ENCODE measurements at regions not wholly inside any gene's neighbourhood (a gene's known extent, or its start where the extent isn't known, plus 50 kb on each side); places are given as distances from the start of the nearest gene placed in this dataset.

DNA sequence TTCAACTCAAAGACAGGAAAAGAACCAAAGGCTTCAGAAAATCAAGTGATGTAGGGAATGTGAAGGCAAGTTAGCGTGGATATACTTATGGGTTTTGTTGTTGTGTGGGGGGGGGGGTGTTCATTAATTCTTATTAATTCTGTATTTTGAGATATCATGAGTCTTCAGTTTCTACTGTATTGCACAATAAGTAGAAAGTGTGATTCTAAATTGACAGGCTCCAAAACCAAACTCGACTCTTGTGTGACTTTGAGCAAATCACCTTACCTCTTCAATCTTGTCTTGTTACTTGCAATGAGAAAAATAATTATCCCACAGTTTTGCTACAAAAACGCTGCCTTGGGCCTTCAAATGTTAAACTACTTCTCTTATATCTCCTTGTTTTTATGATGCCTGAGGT is 453.9 kb upstream of the GOT2 start:
- DNase-seq, result no peak

DNA sequence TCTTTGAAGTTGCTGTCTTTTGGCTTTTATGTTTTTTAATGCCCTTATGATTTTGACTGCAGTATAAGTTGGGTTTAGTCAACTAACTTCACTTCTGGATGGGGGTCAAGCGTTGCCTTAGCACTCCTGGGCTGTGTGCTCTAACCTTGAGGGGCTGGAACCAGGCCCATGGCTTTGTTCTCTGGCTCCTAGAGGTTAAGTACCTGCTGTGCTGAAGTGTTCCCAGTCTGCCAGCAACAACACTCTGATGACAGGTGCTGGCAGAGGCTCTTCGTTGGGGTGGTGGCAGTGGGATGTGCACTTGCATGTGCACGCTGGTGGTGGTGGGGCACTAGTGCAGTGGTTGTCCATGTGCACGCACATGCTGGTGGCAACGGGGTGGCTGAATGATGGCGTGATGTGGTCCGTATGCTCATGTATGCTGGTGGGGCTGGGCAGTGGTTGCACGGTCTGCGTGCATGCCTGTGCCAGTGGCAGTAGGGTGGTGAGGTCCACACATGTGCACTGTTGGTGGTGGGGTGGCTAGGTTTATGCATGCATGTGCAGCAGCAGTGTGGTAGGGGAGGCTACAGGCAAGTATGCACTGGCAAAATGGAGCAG is 447.8 kb upstream of the GOT2 start:
- no peak for DNase-seq

DNA sequence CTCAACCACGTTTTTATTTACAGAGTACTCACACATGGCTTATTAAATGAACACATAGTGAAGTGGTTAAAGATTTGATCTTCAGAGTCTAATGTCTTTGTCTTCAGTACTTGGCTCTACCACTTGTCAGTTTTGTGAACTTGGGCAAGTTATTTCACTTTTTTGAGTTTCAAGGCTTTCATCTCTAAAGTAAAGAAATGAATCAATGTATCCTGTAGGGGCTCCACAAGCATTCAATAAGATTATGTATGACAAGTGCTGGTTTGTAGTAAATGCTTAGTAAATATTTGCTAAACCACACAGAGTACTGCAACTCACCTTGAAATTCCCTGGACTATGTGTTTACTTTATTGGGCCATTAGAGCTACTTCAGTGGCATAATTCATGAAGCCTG is 446.0 kb upstream of the GOT2 start:
- DNase-seq, result no peak

DNA sequence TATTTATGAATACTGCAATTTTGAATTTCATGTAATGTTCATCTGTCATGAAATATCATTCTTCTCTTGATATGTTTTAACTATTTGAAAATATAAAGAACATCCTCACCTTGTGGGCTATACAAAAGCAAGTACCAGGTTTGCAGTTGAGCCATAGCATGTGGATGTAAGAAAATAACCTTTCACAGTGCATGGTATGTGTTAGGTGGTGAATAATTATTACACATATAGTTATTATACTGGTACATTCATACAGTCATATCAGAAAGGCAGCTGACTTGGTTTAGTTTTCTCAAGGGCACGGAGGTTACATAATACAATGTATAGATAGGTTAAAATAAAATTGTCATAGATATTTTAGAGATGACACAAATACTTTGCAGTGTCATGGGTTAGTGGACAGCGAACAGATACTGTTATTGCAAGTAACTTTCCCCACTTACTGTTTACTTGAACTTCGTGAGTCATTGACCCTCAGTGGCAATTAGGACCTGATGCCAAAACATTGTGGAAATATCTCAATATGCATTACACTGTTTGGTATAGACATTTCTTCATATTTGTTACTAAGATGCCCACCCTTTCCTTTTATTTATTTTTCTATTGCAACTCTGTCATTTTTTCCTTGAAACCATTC is 445.4 kb upstream of the GOT2 start:
- no peak for DNase-seq

DNA sequence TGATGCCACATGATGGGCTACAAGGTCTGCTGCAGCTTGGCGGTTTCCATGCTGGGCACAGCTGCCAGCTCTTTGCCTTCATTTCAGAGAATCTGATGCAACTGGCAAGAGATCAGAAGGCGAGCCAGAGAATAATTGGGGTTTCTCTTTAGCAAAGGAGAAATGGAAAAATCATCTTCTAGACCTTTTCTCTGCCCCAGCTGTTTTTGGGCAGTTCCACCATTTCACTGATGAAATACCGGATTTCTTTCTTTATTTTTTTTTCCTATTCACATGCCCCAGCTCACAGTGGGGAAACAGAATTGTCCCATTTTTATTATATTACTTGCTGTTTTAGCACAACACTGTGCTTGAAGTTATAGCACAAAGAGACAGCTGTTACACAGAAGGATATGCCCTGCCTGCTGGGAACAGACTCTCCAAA is 439.3 kb upstream of the GOT2 start:
- DNase-seq, result no peak

DNA sequence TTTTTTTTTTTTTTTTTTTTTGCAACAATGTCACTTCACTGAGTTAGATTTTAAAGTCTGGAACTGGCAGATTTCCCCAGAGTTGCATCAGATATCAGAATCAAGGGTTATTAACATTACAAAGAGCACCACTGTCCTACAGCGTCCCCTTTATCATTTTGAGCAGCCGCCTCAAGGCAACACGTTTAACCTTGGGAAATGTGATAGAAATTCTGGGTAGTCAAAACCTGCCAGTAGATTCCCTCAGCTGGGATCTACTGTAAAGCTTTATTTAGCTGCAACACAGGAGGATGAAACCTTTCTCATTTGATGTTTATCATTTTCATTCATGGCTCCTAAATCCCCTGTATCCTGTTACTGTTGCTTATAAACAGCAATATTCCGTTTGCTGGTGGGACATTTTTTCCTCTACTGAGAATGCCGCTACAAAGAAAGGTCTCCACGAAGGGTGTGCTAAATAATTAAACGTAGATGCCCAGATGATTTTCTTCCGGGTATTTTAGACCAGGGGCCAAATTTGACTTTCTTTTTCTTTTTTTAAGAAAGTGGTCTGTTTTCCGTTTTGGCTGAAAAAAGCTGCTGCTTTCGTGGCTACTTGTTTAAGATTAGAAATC is 436.1 kb upstream of the GOT2 start:
- DNase-seq, result no peak

DNA sequence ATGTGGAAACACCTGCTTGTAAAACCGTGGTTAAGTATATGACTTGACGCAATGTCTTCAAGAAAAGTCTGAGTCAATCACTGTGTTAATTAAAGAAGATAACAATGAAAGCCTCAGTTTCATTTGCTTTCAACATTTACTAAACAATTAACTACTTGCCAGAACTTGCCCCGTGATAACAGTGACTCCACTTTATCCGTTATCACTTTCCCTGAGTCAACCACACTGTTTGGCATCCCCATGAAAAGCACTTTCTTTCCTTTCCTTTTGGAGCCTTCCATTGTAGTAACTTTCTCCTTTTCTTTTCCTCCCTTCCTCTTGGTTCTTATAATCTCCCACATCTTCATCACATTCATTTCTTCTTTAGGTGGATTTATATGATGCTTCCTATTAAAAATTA is 435.1 kb upstream of the GOT2 start:
- DNase-seq, result no peak

DNA sequence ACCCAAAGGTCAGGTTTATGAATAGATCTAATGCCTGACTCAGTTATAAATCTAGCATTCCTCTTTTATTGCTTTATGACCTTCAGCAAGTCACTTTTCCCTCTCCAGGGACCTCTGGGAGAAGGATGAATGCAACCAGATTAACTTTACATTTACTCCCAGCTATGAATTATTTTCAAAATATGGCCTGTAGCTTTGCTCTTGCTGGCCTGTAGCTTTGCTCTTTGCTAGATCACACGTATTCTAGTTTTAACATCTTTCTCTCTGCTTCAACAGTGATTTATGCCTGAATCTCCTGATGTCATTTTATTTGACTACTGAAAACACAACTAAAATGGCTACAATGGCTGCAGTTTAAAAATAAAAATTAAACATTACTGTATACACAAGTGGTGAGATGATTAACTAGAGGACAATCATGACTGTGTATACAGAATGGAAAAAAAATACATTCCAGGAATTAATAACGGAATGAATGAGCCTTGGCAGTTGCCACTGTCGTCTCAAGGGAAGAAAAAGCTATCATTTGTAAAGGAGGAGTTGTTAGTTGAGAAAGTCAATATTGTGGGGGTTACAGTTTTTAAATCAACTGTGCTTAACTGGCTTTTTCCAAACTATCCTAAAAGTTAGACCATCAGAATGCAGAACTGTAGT is 434.5 kb upstream of the GOT2 start:
- no peak for DNase-seq

DNA sequence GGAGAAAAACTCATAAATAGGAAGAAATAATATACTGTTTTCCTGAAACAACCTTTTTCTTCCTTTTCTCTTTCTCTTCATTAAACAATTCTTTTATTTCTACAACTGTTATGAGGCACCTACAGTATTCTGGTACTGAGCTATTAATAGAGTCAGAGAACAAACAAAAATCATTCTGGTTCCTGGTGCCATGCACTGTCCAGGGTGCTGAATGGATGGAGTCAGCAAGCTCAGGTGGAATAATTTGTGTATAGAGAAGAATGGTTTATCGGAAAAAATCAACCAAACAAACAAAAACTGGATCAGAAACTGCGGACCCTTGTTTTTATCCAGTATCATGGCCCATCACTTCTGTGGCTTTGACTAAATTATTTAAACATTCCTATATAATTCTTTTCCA is 430.3 kb upstream of the GOT2 start:
- no peak for DNase-seq

DNA sequence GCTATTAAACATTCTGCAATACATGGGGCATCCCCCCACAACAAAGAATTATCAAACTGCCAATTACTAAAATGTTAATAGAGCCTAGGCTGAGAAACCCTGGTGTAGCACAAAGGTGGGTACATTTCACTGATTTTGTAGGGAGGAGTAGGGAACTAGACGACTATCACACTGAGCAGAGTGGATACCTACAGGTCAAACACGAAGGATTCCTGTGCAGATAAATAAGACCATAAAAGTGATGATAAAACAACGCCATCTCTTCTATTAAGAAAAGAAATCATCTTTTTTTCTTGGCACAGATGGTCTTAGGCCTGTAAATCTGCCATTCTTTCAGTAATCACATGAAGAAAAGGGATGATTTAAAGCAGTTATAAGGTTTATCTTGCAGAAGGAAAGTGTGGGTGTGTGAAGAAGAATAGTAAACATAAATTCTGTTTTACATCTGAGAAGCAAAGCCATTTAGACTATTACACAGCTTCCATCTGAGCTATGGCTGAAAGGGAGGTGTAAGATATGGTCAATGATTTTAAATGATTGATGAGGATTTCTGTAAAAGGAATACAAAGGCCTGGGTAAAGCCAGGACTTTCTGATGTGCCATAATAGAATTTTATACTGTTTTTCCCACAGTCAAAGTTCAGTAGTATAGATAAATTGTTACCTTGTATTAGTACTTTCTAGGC is 429.4 kb upstream of the GOT2 start:
- DNase-seq, result no peak

DNA sequence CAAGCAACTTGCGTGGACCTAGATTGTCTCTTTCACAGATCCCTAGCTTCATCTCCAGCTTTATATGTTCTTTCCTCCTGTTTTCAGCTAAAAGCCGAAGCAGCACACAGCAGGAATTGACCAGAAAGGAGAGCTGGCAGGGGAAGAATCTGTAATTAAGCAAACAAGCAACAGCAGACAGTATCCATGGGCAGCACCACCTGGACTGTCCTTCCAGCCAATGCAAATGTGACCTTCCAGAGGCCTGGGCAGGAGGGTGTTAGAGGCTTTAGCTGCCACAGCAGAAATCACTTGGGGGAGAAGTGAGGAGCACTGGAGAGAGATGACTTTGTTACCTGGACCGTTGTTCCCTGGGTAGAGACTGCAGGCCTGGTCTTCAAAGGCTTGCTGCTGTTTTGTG is 427.6 kb upstream of the GOT2 start:
- DNase-seq, result no peak

DNA sequence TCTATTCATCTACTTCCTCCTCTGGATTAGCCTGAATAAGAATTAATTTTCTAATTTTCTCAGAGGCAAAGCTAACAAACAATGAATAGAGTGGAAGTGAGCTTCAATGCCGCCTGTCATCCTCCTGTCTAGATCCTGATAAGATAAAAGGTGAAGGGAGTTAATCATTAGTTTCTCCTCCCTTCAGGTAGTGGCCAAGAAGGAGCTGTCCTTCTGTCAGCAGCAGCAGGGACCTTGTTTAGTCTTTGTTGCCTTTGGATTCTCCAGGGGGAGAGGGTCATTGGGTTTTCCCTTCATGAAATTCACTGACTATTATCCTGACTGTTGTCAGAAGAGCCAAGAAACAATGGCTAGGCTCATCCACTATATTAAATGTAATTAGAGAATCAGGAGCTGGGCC is 420.2 kb upstream of the GOT2 start:
- no peak for DNase-seq

DNA sequence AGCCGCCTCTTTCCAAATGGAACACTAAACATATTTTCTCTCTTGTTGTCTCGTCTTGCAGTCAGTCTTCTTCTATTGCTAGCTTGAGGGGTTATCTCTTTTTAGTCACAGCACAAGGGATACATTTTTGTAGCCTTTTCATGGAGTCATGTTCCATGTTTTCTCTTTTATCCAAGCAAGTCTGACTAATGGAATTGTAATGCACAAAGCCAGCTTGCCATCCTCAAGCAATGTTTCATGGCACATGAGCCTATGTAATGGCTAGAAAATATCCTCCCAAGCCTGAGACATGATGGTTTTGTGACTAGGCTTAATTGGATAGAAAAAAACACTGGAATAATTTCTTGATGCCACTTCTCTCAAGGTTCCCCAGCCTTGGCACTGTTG is 414.6 kb upstream of the GOT2 start:
- DNase-seq, result no peak

DNA sequence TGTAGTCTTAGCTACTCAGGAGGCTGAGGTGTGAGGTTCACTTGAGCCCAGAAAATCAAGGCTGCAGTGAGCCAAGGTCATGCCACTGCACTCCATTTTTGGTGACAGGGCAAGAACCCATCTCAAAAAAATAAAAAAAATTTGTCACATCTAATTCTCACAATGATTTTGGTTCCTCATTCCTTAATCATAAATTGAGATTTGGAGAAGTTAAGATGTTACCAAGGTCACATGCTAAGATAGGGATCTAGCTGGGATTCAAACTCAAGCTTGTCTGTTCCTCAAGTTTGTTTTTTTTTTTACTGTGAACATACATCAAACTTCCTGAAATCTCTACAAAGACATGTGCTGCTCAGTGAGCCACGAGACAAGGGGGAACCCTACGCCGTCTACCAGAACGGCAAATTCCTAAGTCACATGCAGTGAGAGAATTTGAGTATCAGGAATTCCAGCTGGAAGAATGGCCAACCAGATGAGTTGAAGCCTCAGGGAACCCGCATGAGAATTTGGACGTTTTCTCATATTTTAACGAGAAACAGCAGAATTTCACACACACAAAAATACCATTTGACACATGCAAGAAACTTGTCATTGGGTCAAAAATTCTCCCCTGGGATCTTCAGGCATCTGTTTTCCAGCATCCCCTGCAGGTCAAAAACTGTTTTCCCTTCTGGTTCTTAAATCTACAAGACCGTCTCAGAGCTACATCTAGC is 414.1 kb upstream of the GOT2 start:
- no peak for DNase-seq

DNA sequence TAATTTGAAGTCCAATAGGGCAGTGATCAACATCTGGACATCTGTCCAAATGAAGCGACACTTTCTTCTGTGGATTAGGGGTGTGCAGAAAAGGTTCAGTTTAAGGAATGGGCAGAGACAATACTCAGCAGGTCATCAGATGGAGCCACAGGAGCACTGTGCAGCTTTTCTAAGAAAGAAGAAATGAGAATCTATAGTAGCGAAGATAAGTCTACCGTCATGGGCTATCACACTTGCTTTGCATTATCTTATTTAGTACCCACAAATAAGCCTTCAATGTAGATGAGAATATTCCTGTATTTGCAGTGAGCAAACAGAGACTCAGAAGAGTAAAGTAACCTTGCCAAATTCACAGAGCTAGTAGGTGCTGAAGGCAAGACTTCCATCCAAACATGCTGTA is 412.0 kb upstream of the GOT2 start:
- no peak for DNase-seq

DNA sequence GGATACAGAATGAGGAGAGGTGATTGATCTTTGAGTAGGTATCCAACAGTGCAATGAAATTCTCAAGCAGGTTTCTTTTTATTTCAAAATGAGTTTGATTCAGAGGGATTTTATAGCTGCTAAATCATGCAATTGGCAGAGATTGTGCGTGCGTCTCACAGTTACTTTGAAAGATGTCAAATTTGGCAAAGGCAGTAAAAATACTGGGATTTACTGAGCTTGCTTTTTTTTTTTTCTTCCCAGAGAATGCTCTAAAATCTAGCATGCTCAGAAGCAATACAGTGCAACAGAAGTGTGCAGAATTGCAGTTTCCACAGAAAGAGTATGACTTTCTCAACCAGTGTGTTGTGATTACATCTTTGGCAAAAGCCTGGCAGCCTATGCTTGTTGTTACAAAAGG is 410.7 kb upstream of the GOT2 start:
- no peak for DNase-seq

DNA sequence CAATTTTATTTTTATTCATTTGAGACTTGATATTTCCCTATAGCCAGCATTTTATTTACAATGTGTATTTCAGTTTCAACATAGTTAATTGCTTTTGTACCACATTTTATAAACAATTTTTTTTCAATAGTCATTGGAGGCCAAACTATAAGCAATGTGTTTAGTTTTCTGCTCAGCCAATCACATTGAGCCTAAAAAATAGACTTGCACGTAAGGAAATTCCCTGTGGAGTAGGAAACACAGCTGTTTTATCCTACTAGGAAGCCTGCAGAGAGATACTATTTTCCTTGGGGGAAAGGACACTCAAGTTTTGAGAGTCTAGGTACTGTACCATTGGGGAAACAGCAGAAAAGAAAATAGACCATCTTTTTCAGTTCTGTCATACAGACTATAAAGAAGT is 410.2 kb upstream of the GOT2 start:
- DNase-seq, result no peak

DNA sequence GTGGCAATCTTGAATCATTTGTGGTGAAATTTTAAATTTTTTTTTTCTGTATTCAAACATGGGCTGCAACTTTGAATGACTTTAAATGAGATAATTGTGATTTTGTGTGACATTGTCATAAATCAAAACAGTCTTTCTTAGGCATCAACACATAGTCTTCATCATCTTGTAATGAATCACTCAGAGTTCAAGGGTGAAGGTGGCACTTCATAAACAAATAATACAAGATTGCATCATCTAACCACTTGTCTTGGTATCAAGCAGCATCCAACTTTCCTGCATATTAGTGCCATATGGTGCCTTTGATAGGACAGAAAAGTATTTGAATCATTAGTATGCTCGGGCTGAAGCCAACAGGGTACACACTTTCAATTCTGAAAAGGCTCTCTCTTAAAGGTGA is 392.4 kb upstream of the GOT2 start:
- no peak for DNase-seq

DNA sequence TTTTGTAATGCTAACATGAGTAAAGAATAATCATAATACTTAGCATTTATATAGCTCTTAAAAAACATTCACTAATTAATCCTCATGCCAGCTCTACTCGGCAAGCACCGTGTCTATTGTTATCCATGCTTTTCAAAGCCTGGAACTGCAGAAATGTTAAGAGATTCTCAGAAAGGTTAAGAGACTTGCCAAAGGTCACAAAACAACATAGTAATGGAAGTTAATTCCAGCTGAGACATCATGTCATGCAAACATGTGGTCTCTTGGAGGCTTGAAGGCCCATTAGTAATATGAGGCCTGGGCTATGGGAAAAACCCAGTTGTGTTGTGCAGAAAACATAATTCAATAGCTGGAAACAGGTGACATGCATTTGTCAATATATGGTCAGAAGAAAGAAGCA is 389.9 kb upstream of the GOT2 start:
- DNase-seq, result no peak

DNA sequence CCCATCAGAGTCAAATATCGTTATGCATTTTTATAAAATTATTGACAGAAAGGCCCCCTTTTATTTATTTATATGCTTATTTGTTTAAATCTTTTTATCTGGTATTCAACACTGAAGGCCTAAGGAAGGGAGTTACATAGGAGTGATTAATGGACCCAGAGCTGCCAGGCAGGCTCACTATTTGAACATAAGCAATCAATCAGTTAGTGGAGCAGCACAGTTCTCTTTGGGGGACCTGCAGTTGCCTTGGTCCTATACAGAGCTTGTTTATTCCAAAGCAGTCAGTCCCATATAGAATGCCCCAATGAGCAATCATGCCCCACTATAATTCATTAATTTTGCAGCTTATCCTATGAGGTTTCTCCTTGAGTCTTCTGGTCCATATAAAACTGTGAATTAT is 389.4 kb upstream of the GOT2 start:
- DNase-seq, result no peak

DNA sequence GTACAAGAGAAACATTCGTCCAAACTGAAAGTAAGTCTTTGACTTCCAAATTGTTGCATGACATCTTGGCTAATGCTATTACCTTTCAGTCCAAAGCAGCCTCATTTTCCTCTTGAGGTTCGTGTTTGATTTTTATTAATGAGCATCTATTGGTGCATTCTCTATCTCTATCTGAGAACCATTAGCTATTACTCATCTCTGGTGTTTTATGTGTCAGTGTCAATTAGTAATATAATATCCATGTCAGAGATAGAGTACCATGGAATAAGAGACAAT is 388.1 kb upstream of the GOT2 start:
- DNase-seq, result no peak

DNA sequence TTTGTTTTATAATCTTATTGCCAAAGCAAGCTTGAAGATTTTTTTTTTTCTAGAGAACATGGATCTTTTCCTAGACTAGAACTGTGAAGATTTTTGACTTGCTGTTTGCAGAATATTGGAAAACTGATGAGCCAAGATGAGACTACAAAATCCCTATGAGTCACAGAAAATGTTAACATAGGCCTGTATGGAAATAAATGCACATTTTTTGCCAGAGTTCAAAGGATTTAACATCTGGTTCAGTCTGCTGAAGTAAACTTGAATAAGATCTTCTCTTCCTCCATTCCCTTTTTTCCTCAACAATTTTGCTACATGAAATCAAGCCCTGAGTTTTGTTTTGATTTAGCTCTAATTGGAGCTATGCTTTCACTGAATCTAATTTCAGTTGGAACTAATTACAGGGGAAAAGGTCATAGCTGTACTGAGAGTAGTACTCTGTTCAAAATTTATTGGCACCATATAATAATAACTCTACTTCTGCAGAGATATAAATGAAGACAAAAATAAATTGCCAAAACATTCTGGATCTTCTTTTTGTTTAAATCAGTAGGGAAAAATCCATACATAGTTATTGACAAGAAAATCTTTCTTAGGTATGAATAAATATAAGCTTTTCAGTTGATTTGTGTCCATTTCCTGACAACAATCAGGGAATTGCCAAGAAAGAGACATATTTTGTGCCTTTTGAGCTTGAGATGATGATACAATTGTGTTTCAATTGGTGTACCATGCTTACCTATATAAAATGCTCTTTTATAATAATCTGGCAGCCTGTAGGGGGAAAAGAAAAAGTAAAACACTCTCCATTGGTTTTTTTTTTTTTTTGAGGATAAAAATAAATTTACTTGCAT is 387.5 kb upstream of the GOT2 start:
- DNase-seq, result no peak

DNA sequence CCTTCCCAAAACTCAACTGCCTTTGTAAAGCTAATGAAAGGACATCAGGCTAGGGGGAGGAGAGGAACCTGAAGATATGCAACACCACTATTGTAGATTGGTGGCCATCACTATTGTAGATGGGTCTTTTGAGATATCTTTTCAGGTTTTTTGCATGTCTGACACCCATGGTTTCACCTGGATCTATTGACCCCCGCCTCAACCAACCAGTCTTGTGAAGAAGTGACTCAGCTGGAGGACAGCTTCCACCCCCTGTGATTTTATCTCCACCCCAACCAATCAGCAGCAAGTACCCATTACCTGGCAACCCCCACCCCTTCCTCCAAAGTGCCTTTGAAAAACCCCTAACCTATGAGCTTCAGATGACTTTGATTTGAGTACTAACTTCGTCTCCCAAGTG is 382.6 kb upstream of the GOT2 start:
- DNase-seq, result no peak

Data from activated CD4-positive, alpha-beta T cell treated with anti-CD3 and anti-CD28 coated beads for 4 hours (primary cell).